ENCODE measurements at regions not wholly inside any gene's neighbourhood (a gene's known extent, or its start where the extent isn't known, plus 50 kb on each side); places are given as distances from the start of the nearest gene placed in this dataset.

GRCh38 chr9:27625751-27626150, 52.5 kb upstream of the C9orf72 start:
- no peak for DNase-seq (ENCODE audit: low read depth)

GRCh38 chr9:27626244-27627187, 53.2 kb upstream of the C9orf72 start:
- no peak for DNase-seq (ENCODE audit: low read depth)

DNA sequence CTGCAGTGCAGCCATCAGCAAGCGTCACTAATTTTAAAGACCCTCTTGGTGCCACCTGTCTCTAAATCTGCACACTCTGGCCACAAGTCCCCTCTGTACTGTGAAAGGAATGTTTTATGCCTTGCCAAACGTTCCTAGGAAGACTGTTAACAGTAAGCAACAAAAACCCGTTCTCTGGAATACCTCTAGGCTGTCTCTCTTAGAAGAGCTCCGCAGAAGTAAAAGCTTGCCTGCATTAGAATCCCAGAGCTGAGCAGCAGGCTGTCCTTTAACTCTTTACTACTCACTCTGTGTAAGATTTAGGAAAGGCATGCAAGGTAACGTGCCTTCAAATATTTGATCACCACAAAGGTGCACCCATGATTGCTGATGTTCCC, 53.9 kb upstream of the C9orf72 start:
- no peak for DNase-seq (ENCODE audit: low read depth)

DNA sequence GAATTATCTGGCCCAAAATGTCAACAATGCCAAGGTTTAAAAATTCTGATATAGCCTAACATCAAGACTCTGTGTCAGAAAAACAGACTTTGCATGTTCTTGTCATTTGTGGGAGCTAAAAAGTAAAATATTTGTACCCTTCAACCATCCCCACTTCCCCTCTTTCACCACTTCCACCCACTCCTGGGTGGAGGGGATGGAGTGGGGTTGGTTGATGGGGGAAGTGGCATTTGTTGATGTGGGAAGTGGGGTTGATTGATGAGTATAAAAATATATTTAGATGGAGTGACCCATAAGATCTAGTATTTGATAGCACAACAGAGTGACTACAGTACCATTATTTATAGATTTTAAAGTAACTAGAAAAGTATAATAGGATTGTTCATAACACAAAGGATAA, 55.0 kb upstream of the C9orf72 start:
- DNase-seq (ENCODE audit: low read depth): no peak

GRCh38 chr9:27629425-27629824, 56.1 kb upstream of the C9orf72 start:
- no peak for DNase-seq (ENCODE audit: low read depth)

DNA sequence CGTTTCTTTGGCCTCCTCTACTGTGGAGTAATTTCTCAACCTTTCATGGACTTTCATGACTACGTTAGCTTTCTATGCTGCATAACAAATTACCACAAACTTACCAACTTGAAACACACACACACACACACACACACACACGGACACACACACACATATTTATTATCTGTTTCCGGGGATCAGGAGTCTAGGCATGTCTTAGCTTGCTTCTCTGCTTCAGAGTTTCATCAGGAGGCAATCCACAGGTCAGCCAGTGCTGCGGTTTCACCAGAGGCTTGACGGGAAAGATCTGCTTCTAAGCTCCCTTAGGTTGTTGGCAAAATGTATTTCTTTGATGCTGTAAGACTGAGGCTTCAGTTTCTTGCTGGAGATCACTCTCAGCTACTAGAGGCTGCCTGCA, 59.0 kb upstream of the C9orf72 start:
- DNase-seq (ENCODE audit: low read depth): no peak

DNA sequence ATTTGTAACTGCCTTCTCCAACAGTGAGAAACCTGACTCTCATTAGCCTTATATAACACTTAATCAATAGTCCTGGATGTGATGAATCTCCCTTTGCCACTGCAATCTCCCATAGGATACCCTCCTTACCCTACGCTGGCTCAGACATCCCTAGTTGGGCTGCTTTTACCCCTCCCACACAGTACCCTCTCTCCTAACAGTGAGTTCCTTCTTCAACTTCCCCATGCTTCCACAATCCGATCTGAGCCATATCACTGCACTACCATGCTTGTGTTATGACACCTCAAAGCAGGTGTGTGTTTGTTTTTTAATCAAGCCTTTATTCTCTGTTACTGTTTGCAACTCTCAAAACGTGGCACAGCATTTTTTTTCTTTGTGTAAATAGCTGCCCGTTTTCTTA, 60.5 kb upstream of the C9orf72 start:
- DNase-seq (ENCODE audit: low read depth): no peak

GRCh38 chr9:27634879-27635278, 61.6 kb upstream of the C9orf72 start:
- no peak for DNase-seq (ENCODE audit: low read depth)

DNA sequence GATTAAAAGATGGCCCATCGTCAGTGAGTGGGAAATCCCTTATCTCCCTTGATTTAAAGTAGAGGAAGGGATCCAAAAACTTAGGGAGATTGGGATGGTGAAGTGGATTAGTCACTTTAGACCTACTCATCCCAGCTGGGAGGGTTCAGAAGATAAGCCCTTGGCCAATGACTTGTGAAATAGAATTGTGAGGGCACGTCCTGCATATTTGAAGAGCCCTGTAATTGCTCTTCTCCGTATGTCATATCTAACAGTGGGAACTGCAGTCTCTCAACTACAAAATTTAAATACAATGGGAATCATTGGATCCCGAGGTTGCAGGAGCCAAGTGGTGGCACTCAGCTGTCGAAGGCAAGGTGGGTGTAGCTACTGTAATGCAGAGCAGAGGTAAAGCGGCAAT, 65.4 kb upstream of the C9orf72 start:
- DNase-seq (ENCODE audit: low read depth): no peak

DNA sequence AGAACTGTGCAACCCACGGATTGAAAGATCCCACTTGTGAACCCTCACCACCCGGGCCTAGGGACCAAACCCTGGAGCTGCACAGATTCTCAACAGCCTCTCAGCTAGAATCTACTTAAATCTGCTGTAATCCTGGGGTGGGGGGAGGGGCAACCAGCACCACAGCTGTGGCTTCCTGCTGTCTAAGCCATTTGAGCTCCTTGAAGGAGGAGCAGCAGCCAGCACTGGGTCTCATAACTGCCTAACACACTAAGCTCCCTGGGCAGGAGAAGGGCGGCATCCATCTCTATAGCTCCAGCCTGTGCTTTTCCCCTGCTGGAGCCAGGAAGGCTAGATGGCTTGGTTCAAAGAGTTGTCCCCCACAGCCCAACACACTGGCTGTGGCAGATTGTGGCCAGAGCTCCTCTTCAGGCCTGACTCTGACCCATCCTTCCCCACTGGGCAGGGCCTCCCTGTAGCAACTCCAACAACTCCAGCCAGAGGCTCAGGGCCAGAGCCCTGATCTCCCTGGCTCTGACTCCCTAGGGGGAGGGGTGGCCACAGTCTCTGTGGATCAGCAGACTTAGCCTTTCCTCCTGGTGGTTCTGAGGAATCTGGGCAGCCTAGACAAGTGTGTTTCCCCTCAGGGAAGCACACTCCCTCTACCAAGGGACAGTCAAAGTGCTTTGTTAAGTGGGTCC, 72.0 kb upstream of the C9orf72 start:
- DNase-seq (ENCODE audit: low read depth): no peak

DNA sequence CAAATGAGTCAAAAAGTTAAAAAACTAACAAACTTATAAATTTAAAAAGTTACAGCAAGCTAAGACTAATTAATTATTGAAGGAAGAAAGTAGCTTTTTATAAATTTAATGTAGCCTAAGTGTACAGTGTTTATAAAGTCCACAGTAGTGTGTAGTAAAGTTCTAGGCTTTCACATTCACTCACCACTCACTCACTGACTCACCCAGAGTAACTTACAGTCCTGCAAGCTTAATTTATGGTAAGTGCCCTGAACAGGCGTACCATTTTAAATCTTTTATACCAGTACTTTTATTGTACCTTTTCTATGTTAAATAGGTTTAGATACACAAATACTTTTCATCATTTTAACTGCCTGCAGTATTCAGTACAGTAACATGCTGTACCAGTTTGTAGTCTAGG, 80.0 kb upstream of the C9orf72 start:
- no peak for DNase-seq (ENCODE audit: low read depth)

- DNase-seq (ENCODE audit: low read depth): no peak
Measured at GRCh38 chr9:27653957-27654356, 80.7 kb upstream of the C9orf72 start.

DNA sequence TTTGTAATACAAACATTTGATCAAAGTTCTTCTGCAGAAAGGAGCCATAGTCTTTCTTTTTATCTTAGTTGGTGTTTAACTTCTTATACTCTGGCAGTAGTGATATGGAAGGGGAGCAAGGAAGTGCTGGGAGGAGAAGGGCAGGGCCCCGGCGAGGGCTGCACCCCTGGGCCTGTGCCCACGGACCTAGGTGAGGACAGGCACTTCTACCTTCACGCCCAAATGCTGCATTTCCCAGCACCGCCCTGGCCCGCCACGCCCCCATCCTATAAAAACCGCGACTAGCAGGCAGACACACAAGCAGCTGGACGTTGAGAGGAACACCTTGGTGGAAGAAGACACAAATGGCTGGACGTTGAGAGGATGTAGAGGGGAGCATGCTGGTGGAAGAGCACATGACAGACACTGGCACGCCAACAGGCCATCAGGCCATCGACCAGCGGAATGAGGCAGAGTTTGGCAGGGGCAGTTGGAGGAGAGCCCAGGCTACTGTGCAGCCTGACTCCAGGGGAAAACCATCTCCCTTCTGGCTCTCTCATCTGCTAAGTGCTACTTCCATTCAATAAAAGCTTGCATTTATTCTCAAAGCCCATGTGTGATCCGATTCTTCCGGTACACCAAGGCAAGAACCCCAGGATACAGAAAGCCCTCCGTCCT, 81.5 kb upstream of the C9orf72 start:
- no peak for DNase-seq (ENCODE audit: low read depth)

- DNase-seq (ENCODE audit: low read depth): no peak
Measured at GRCh38 chr9:27655441-27655840, 82.2 kb upstream of the C9orf72 start.

GRCh38 chr9:27659001-27659400, 85.7 kb upstream of the C9orf72 start:
- DNase-seq (ENCODE audit: low read depth): no peak

- DNase-seq (ENCODE audit: low read depth): no peak
Measured at GRCh38 chr9:27659571-27659970, 86.3 kb upstream of the C9orf72 start.

DNA sequence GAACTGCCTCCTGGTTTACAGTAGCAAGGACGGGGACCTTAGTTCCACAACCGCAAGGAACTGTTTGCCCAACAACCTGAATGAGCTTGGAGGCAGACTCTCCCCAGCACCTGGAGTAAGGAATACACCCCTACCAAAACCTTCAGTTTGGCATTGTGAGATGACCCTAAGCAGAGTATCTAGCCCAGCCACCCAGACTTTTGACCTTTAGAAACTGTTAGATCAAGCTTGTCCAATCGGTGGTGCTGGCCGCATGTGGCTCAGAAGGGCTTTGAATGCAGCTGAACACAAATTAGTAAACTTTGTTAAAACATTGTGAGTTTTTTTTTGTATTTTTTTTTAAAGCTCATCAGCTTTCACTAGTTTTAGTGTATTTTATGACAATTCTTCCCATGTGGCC, 86.9 kb upstream of the C9orf72 start:
- DNase-seq (ENCODE audit: low read depth): no peak

GRCh38 chr9:27663526-27663925, 90.2 kb upstream of the C9orf72 start:
- no peak for DNase-seq (ENCODE audit: low read depth)

GRCh38 chr9:27664121-27664779, 91.0 kb upstream of the C9orf72 start:
- DNase-seq (ENCODE audit: low read depth): no peak

GRCh38 chr9:27665136-27665535, 91.9 kb upstream of the C9orf72 start:
- DNase-seq (ENCODE audit: low read depth): no peak

DNA sequence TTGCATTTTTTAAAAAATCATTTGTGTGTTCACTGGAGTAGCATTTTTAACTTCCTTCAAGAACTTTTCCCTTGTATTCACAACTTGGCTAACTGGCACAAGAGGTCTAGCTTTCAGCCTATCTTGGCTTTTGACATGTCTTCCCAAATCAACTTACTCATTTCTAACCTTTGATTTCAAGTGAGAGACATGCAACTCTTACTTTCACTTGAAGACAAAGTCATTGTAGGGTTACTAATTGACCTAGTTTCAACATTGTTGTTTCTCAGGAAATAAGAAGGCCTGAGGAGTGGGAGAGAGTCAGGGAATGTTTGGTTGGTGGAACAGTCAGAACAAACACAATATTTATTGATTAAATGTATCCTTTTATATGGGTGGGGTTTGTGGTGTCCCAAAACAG, 95.0 kb upstream of the C9orf72 start:
- DNase-seq (ENCODE audit: low read depth): no peak

DNA sequence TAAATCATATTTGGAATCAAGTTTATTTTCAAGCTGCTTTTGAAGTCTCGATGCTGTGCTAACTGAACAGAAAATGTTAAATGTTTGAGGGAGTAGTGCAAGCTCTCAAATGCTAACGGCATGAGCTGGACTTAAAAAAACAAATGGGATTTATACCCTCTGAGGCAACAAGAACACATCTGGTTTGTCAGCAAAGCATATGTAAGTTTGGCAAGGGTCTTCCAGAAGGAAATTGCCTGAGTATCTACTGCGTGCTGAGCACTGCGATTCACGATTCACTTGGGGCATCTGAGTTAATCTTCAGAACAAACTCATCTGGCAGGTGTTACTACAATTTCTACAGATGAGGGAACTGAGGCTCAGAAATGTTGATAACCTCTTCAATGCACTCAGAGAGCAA, 98.4 kb upstream of the C9orf72 start:
- DNase-seq (ENCODE audit: low read depth): no peak

- no peak for DNase-seq (ENCODE audit: low read depth)
Measured at GRCh38 chr9:27672718-27673117, 99.4 kb upstream of the C9orf72 start.

Measured in amniotic epithelial cell (primary cell).